K562 (cell line): ENCODE measurements at regions not wholly inside any gene's neighbourhood (a gene's known extent, or its start where the extent isn't known, plus 50 kb on each side); places are given as distances from the start of the nearest gene placed in this dataset.

Source experiments
- ATAC-seq: fragments of 200-7000 bp; cut with Tn5 transposase; 3 replicates; pipeline ENCODE4 v1.9.1; 2020; ENCODE audit warnings: moderate library complexity
- BruUV-seq: library from RNA; stranded (reverse); fragments of 400-500 nt; replicated peaks from 2 replicates; lab custom pipeline; 2021; lab: Mats Ljungman, UMichigan
- CTCF ChIA-PET: fragments of 300-600 bp; formaldehyde crosslinking; extraction: SDS; loops from one replicate; lab custom pipeline; 2021; ENCODE audit warnings: low intra/inter-chr PET ratio; lab: Yijun Ruan, JAX
- POLR2A ChIA-PET: fragments of 300-600, 350-650 bp; sonication (Branson Sonifier 250); formaldehyde crosslinking; extraction: SDS; loops from one replicate; lab custom pipeline; 2021; ENCODE audit warnings: antibody characterized with exemption, inconsistent platforms; lab: Yijun Ruan, JAX
- DNase-seq, 4 experiments: peaks; one replicate each; pipeline versions ENCODE4 v3.0.0 to v3.0.0-alpha.2; 2011 to 2018; ENCODE audit warnings: low spot score in 3 of 4, mixed read lengths in 3 of 4; ENCODE audit errors: extremely low read depth in 1 of 4
- FAIRE-seq: peaks from 2 replicates; lab custom pipeline; 2011; peaks lifted over from hg19 to GRCh38; lab: Jason Lieb, UNC
- H2AFZ ChIP-seq: 2 replicates; pipeline ENCODE4 v1.6.0; 2011; ENCODE audit warnings: low read depth, low read length, control low read depth, inconsistent platforms
- H3K27ac ChIP-seq: fragments of 200-600 bp; 3 replicates; pipeline ENCODE4 v1.8.0; 2011; ENCODE audit warnings: low read depth, mild to moderate bottlenecking, control low read depth, inconsistent platforms, low read length, moderate library complexity, mixed read lengths; ENCODE audit errors: extremely low read depth
- H3K27me3 ChIP-seq, 2 experiments: fragments of 300-600 bp in 1 of 2; 2 replicates in 1 of 2; 3 replicates in 1 of 2; pipeline versions ENCODE4 v1.6.0 to v1.8.0; 2011; ENCODE audit warnings: inconsistent platforms in 2 of 2, low read length in 2 of 2, mild to moderate bottlenecking in 1 of 2, mixed read lengths in 1 of 2, moderate library complexity in 1 of 2; ENCODE audit not compliant: control insufficient read depth in 2 of 2, insufficient read depth in 2 of 2
- H3K36me3 ChIP-seq: fragments of 300-600 bp; 3 replicates; pipeline ENCODE4 v1.8.0; 2011; ENCODE audit warnings: mild to moderate bottlenecking, low read length, inconsistent platforms; ENCODE audit not compliant: control insufficient read depth, insufficient read depth
- H3K4me1 ChIP-seq, 2 experiments: fragments of 200-600 bp in 1 of 2; replicated peaks in 1 of 2; 2 replicates in 1 of 2; 3 replicates in 1 of 2; pipeline versions ENCODE4 v1.5.1 to v1.8.0; 2011; ENCODE audit warnings: inconsistent platforms in 2 of 2, low read length in 2 of 2, mild to moderate bottlenecking in 1 of 2, mixed read lengths in 1 of 2, moderate library complexity in 1 of 2; ENCODE audit not compliant: control insufficient read depth in 2 of 2, insufficient read depth in 2 of 2
- H3K4me2 ChIP-seq: 2 replicates; pipeline ENCODE4 v1.6.1; 2011; ENCODE audit warnings: low read length, control low read depth, inconsistent platforms, mixed read lengths; ENCODE audit not compliant: insufficient read depth
- H3K4me3 ChIP-seq: fragments of 200-600 bp; sonication (generic), shearing (Covaris generic); 2 replicates; pipeline ENCODE4 v1.5.1; 2016; ENCODE audit warnings: control low read depth, inconsistent platforms
- H3K79me2 ChIP-seq: fragments of 200-600 bp; 3 replicates; pipeline ENCODE4 v1.8.0; 2011; ENCODE audit warnings: low read length, inconsistent platforms; ENCODE audit not compliant: control insufficient read depth, insufficient read depth
- H3K9ac ChIP-seq, 2 experiments: 2 replicates each; pipeline versions ENCODE4 v1.6.0 to v1.6.1; 2011; ENCODE audit warnings: low read depth in 2 of 2, low read length in 2 of 2, control low read depth in 1 of 2, inconsistent platforms in 1 of 2, mild to moderate bottlenecking in 1 of 2, mixed read lengths in 1 of 2; ENCODE audit not compliant: insufficient read depth in 1 of 2
- H3K9me1 ChIP-seq: one replicate; pipeline ENCODE4 v1.6.0; 2011; ENCODE audit warnings: inconsistent platforms, mild to moderate bottlenecking, low read length, moderate library complexity; ENCODE audit not compliant: control insufficient read depth, insufficient read depth
- H3K9me3 ChIP-seq: replicated peaks from 2 replicates; pipeline ENCODE4 v1.5.1; 2011; ENCODE audit warnings: low read depth, low read length, inconsistent platforms; ENCODE audit not compliant: control insufficient read depth, insufficient read depth
- H4K20me1 ChIP-seq: replicated peaks from 2 replicates; pipeline ENCODE4 v1.6.1; 2011; ENCODE audit warnings: low read length, inconsistent platforms, mixed read lengths; ENCODE audit not compliant: control insufficient read depth, insufficient read depth
- ARHGAP35 ChIP-seq: fragments of 450-650 bp; IDR thresholded peaks from 2 replicates; pipeline ENCODE4 v1.6.1; 2018; ENCODE audit not compliant: partially characterized antibody
- ASH1L ChIP-seq: fragments of 450-650 bp; IDR thresholded peaks from 2 replicates; pipeline ENCODE4 v1.6.1; 2018; ENCODE audit warnings: borderline replicate concordance, mild to moderate bottlenecking, low read depth; ENCODE audit not compliant: partially characterized antibody
- DMBX1 ChIP-seq: fragments of 250-450 bp; sonication (Bioruptor Pico); IDR thresholded peaks from 2 replicates; pipeline ENCODE4 v1.8.0; 2022; ENCODE audit warnings: inconsistent platforms, mild to moderate bottlenecking, moderate library complexity, borderline replicate concordance
- ELF2 ChIP-seq: fragments of 250-450 bp; sonication (Bioruptor Pico); IDR thresholded peaks from 2 replicates; pipeline ENCODE4 v1.5.0; 2021; ENCODE audit warnings: mild to moderate bottlenecking
- ETS1 ChIP-seq: conservative IDR thresholded peaks from 2 replicates; pipeline ENCODE4 v1.6.1; 2011; ENCODE audit warnings: low read depth, mild to moderate bottlenecking, low read length; ENCODE audit not compliant: control insufficient read depth
- FUS ChIP-seq: fragments of 200-400 bp; formaldehyde crosslinking; optimal IDR thresholded peaks from 2 replicates; pipeline ENCODE3; 2017; ENCODE audit warnings: low read depth, low read length
- GTF2B ChIP-seq: IDR thresholded peaks from 2 replicates; pipeline ENCODE4 v1.6.1; 2011; ENCODE audit not compliant: insufficient read length; ENCODE audit errors: extremely low read depth
- IFI16 ChIP-seq: fragments of 250-450 bp; sonication (Bioruptor Pico); IDR thresholded peaks from 2 replicates; pipeline ENCODE4 v2.1.2; 2022; ENCODE audit warnings: mild to moderate bottlenecking, inconsistent platforms
- MTA2 ChIP-seq: fragments of 450-650 bp; IDR thresholded peaks from 2 replicates; pipeline ENCODE4 v1.6.1; 2016; ENCODE audit warnings: low read depth
- NFE2 ChIP-seq: IDR thresholded peaks from 2 replicates; pipeline ENCODE4 v1.6.1; 2014; ENCODE audit warnings: antibody characterized with exemption, low read depth
- NKRF ChIP-seq: fragments of 450-650 bp; IDR thresholded peaks from 2 replicates; pipeline ENCODE4 v1.6.1; 2016; ENCODE audit warnings: borderline replicate concordance
- POLR3G ChIP-seq: IDR thresholded peaks from 2 replicates; pipeline ENCODE4 v1.6.1; 2011; ENCODE audit not compliant: insufficient read length, insufficient replicate concordance; ENCODE audit errors: extremely low read depth
- PYGO2 ChIP-seq: fragments of 450-650 bp; IDR thresholded peaks from 2 replicates; pipeline ENCODE4 v1.6.1; 2016; ENCODE audit warnings: mild to moderate bottlenecking, missing genetic modification characterization, moderate library complexity, missing compliant biosample characterization
- RBM34 ChIP-seq: fragments of 200-400 bp; formaldehyde crosslinking; IDR thresholded peaks from 2 replicates; pipeline ENCODE4 v1.6.1; 2018; ENCODE audit warnings: low read length, borderline replicate concordance; ENCODE audit not compliant: insufficient read depth
- WHSC1 ChIP-seq: IDR thresholded peaks from one replicate; pipeline ENCODE4 v1.6.1; 2012; ENCODE audit warnings: low read length, control low read depth, inconsistent platforms
- ZBTB9 ChIP-seq: fragments of 450-650 bp; formaldehyde crosslinking; IDR thresholded peaks from 2 replicates; pipeline ENCODE4 v1.4.0; 2020; ENCODE audit warnings: mild to moderate bottlenecking, moderate library complexity
- ZNF395 ChIP-seq: fragments of 200-800 bp; sonication (Bioruptor generic); IDR thresholded peaks from 2 replicates; pipeline ENCODE4 v1.6.1; 2017; ENCODE audit warnings: missing genetic modification characterization, missing compliant biosample characterization
- ZNF764 ChIP-seq: fragments of 250-450 bp; sonication (Bioruptor Pico); IDR thresholded peaks from 2 replicates; pipeline ENCODE4 v1.4.0; 2020; ENCODE audit warnings: low read depth, mild to moderate bottlenecking, moderate library complexity
- WGBS: fragments of 100-300 bp; shearing (Covaris generic); methylation state at CpG from one replicate; pipeline ENCODE4 v1.1.6; 2016; ENCODE audit warnings: low coverage, mixed read lengths; ENCODE audit not compliant: insufficient coverage; ENCODE audit errors: missing lambda C conversion rate; 5-methylcytosine and 5-hydroxymethylcytosine counted together
- in situ Hi-C: fragments of 300-500 bp; cut with MboI; formaldehyde crosslinking; loops from 4 replicates; pipeline ENCODE4 v1.15.0; 2018; ENCODE audit warnings: inconsistent platforms, mixed read lengths
- intact Hi-C: fragments of 100-400 bp; cut with micrococcal nuclease; formaldehyde crosslinking; loops from 2 replicates; pipeline ENCODE4 v1.14.2; 2022

GRCh38 chr12:58314610-58315009 lies 373.2 kb downstream of the ATP23 start:
- Histone ChIP-seq H3K9me3 (no peaks in the 10 kb centered on the region), H3K27ac (no peak overlapping the region), H3K27me3 (no peaks in the 10 kb centered on the region), H3K4me2 (no peak overlapping the region), H3K9ac (no peak overlapping the region), H3K4me1 (no peaks in the 10 kb centered on the region), H3K9me1 (no peaks in the 10 kb centered on the region), H3K36me3 (no peaks in the 10 kb centered on the region), H2AFZ (no peak overlapping the region), H3K79me2 (no peaks in the 10 kb centered on the region), H4K20me1 (no peaks in the 10 kb centered on the region), H3K4me3 (no peak overlapping the region)
- CTCF ChIA-PET: no interaction called here
- BruUV-seq: no TSS peak
- DNase-seq (no peak), FAIRE-seq (no peak), ATAC-seq (no peak)
- 0% methylated on average over 5 of the region's 5 CpGs for WGBS
- POLR2A ChIA-PET: no interaction called here
- in situ Hi-C loops (no loop called here), intact Hi-C loops (no loop called here)
- TF ChIP-seq ELF2 (CRISPR knock-in tag) (no peak), DMBX1 (CRISPR knock-in tag) (no peak), FUS (no peak), ZNF395 (CRISPR knock-in tag) (no peak), IFI16 (CRISPR knock-in tag) (no peak), NFE2 (no peak), ARHGAP35 (no peak), ASH1L (no peak), RBM34 (no peak), PYGO2 (tag) (no peak), ETS1 (no peak), ZBTB9 (CRISPR knock-in tag) (no peak), MTA2 (no peak), GTF2B (no peak), POLR3G (no peak), NKRF (no peak), WHSC1 (no peak), ZNF764 (CRISPR knock-in tag) (no peak)
